HG03196 (cell line): ENCODE measurements at regions not wholly inside any gene's neighbourhood (a gene's known extent, or its start where the extent isn't known, plus 50 kb on each side); places are given as distances from the start of the nearest gene placed in this dataset.

Source experiments
- ATAC-seq: cut with Tn5 transposase; IDR thresholded peaks from one replicate; pipeline ENCODE4 v1.9.1; 2021; ENCODE audit not compliant: unreplicated experiment

DNA sequence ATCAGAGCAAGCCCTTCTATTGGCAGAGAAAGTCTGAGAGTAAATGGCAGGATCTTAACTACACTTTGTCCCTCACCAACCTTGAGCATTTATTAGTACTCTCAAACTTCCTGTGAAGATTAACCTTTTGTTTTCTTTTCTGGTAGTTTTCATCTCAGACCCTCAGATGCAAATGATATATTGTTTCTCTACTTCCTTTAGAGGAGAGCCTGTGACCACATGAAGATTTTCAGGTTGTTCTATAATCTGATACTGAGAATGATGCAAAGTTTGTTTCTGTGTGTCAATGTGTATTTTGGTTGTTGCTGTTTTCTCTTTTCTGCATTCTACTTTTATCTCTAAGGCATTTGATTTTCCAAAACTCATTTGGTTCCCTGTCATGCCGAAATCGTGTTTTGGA, 165.8 kb upstream of the CYSLTR1 start:
- ATAC-seq: peak; percentile 55

- no peak for ATAC-seq
These were observed 149.3 kb upstream of the CYSLTR1 start for GRCh38 chrX:78476701-78477100.

- no peak for ATAC-seq
These were observed 129.5 kb upstream of the CYSLTR1 start for GRCh38 chrX:78456909-78457308.

GRCh38 chrX:78455901-78456300, 128.5 kb upstream of the CYSLTR1 start:
- ATAC-seq: no peak

DNA sequence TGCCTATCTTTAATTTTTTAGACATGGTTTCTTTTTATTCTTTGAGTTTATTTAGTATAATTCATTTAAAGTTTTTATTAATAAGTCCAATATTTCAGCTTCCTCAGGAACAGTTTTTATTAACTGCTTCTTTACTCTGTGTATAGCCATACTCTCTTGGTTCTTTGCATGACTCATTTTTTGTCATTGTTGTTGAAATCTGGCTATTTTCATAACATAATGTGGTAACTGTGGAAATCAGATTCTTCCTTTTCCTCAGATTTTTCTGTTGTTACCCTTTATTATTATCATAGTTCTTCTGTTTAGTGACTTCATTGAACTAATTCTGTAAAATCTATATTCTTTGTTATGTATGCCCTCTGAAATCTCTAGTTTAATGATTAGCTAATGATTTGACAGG, 124.9 kb upstream of the CYSLTR1 start:
- ATAC-seq: no peak

GRCh38 chrX:78437621-78438020, 110.2 kb upstream of the CYSLTR1 start:
- no peak for ATAC-seq

- no peak for ATAC-seq
These were observed 101.8 kb upstream of the CYSLTR1 start for GRCh38 chrX:78429172-78429571.

- ATAC-seq: no peak
These were observed 61.3 kb upstream of the CYSLTR1 start for GRCh38 chrX:78388663-78389062.

DNA sequence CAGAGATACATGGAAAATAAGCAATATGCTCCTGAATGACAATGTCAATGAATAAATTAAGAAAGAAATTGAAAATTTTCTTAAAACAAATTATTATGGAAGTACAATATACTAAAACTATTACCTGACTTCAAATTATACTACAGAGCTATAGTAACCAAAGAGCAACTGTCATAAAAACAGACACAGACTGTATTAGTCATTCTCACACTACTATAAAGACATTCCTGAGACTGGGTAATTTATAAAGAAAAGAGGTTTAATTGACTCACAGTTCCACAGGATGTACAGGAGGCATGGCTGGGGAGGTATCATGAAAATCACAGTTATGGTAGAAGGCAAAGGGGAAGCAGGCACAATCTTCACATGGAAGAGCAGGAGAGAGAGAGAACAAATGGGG, 60.0 kb upstream of the CYSLTR1 start:
- no peak for ATAC-seq

- ATAC-seq: no peak
These were observed 57.1 kb upstream of the CYSLTR1 start for GRCh38 chrX:78384486-78384885.

GRCh38 chrX:78383594-78383993, 56.2 kb upstream of the CYSLTR1 start:
- no peak for ATAC-seq

GRCh38 chrX:78378476-78379115, 51.2 kb upstream of the CYSLTR1 start:
- ATAC-seq: no peak
